ENCODE measurements at regions not wholly inside any gene's neighbourhood (a gene's known extent, or its start where the extent isn't known, plus 50 kb on each side); places are given as distances from the start of the nearest gene placed in this dataset.

- DNase-seq = peak; percentile 68 to 91
Observed at GRCh38 chr5:176734756-176735342, 75.5 kb upstream of the UNC5A start.

DNA sequence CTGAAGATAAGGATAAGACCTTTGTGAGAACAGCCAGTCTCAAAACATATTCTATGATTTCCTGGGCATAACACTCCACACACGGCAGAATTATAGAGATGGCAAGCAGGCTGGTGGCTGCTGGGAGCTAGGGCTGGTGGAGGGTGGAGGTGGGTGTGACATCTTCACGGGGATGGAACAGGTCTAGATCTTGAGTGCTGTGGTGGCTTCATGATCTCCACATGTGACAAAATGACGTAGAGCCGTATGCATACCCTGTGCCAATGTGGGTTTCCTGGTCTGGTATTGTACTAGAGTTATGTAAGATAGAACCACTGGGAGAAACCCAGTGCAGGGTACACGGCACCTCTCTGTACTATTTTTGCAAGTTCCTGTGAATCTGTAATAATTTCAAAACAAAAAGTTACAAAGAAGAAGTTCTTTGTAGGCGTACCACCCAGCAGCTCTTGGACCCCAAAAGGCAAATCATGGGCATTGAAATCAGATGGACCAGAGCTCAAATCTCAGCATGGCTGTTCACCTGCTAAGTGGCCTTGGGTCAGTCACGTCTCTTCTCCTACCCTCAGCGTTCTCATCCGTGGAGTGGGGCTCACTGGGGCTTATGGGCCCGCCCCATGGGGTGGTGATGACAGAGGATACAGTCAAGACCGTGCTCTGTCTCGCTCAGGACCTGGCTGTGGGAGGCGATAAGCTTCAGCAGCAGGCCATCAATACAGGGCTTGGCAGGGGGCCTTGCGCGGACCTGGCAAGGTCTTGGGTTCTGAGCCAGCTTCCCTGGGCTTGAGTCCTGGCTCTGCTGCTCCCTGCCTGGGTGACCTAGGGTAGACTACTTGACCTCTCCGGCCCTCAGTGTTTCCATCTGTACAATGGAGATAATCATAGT is 74.7 kb upstream of the UNC5A start:
- peak; percentile 41 to 42 for DNase-seq

DNA sequence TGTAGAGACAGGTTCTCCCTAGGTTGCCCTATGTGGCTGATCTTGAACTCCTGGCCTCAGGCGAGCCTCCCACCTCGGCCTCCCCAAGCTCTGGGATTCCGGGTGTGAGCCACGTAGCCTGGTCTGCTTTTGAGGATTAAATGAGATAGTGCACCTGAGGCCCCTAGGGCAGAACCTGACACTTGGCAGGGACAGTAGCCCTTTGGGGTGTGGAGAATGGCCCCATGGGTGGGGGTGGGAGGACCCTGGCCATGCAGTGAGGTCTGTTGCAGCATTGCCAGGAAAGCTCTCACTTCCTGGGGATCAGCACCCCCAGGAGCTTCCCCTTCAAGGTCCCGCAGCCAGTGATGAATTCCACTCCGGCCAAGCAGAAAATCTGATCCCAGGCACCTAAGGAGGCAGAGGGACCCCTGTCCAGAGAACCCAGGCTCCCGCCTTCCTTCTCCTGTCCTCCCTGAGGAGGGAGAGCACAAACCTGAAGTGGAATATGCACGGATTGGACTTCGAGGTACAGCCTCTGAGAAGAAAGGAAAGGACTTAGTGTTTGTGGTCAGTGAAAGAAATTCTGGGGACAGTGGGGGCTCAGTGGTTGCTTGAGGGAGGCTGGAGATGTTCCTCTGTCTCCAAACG is 73.9 kb upstream of the UNC5A start:
- DNase-seq = peak; percentile 34 to 63

GRCh38 chr5:176736931-176737745 is 73.2 kb upstream of the UNC5A start:
- no peak for DNase-seq

GRCh38 chr5:176737746-176738636 is 72.4 kb upstream of the UNC5A start:
- no peak for DNase-seq

GRCh38 chr5:176738637-176739250 is 71.6 kb upstream of the UNC5A start:
- DNase-seq = no peak

GRCh38 chr5:176739461-176740051 is 70.8 kb upstream of the UNC5A start:
- DNase-seq = peak; percentile 94 to 96

DNA sequence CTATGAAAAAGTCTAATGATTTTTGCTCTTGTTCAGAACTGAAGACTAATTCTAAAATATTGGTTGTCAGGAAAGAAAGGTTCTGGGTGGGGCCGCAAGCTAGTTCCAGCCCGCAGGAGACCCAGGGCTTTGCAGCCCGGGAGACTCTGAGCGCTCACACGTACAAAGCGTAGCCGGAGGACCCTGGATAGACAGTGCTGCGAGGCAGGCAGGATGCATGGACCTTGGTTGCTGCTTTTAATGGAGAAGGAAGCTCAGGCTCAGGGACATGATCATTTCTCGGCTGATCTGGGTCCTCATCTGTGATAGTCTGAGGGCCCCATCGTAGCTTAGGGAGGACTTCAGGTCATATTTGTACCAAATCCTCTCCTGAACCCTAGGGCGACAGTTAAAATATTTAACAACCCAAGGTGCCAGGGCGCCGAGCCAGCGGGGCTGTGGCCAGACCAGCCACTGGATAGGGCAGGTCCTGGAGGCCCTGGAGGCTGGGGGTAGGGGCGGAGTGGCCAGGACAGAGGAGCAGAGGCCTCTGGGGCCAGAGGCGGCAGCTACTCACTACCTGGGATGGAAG is 70.1 kb upstream of the UNC5A start:
- peak; percentile 69 to 76 for DNase-seq

- DNase-seq = peak in 1 of 2 experiments; percentile 59
Observed at GRCh38 chr5:176740702-176741496, 69.5 kb upstream of the UNC5A start.

- DNase-seq = no peak
Observed at GRCh38 chr5:176741561-176742211, 68.7 kb upstream of the UNC5A start.

GRCh38 chr5:176742246-176743105 is 67.9 kb upstream of the UNC5A start:
- no peak for DNase-seq

- DNase-seq = no peak
Observed at GRCh38 chr5:176743136-176743861, 67.1 kb upstream of the UNC5A start.

GRCh38 chr5:176743868-176744583 is 66.3 kb upstream of the UNC5A start:
- DNase-seq = no peak

- peak; percentile 49 to 59 for DNase-seq
Observed at GRCh38 chr5:176744584-176744965, 65.8 kb upstream of the UNC5A start.

DNA sequence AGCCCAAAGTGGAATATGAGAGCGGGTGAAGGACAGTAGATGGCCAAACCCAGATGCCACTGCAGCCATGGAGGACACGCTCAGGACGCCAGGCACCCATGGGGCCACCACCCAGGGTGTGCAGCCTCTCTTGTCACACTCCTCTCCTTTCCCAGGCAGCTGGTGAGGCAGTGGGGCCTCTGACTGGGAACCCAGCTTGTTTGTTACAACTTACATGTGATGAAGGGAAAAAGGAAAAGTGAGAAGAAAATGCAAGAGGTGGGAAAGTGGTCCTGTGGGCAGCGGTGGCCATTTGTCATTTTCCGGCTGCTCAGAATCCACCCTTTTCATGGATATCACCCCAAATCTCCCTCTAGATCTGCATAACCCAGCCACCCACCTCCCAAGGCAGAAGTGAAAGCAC is 62.7 kb upstream of the UNC5A start:
- no peak for DNase-seq

DNA sequence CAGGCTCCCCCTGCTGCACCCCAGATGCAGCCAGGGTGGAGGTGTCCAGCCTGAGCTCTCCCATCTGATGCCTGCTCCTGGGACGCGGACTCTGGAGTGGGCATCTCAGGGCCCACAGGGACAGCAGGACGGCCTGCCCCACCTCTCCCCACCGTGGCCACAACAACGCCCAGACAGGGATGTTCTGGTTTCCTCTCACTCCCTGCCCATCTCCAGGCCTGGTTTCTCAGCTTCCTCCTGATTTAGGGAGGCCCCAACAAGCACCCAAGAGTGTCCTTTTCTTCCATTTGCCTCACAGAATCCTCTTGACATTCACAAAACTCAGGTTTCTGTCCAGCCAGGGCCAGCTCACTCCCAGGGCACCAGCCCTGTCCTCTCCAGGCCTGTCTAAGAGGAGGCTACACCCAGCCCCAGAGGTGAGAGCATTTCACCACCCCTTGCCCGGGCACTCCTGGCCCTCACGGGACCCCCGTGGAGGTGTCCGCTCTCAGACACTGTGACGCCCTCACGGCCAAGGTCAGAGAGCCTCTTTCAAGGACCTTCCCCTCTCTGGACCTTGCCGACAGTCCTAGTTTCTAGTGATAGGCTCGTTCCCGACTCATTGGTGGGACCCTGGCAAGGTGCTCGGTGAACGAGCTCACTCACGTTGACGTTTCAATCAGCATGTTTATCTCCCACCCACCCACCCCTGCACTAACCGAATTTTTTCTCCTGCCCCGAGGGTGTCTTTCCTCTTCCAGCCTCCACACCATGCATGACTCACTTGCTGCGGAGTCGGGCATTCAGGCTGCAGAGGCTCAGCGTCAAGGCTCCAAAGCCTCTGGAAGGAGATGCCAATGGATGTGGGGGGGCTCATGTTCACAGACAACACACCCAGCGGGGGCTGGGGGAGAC is 62.0 kb upstream of the UNC5A start:
- no peak for DNase-seq
